Epithelial cell of proximal tubule (primary cell): ENCODE measurements at regions not wholly inside any gene's neighbourhood (a gene's known extent, or its start where the extent isn't known, plus 50 kb on each side); places are given as distances from the start of the nearest gene placed in this dataset.
"Not testable (repeated sequence)": the region's sequence is repeated elsewhere in the genome, so short reads cannot be mapped to it uniquely, and the experiment has no call there.

Experiments used
- DNase-seq: peaks from one replicate; pipeline ENCODE4 v3.0.0-alpha.2; 2011; ENCODE audit warnings: low read depth
- H3K4me3 ChIP-seq: 2 replicates; pipeline ENCODE4 v1.5.1; 2011; ENCODE audit warnings: low read depth, mild to moderate bottlenecking, low read length
- CTCF ChIP-seq: conservative IDR thresholded peaks from 2 replicates; pipeline ENCODE4 v1.5.1; 2012; ENCODE audit warnings: low read depth, mild to moderate bottlenecking, low read length

DNA sequence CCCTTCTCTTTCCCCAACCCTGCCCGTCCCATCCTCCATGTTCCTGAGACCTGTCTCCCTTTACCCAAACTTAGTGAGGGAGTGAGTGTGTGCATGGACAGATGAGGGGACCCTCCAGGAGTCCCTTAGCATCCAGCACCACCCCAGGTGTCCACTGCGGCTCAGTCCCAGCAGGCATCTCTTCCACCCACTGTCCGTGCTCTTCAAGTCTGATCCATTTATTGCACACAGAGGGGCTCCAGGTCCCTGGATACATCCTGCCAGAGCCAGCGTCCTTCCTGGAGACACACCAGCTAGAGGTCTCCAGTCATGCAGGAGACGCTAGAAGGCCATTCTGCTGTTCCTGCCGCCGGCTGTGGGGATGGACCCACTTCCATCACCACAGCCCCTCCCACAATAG is 239.2 kb downstream of the ADGRD1 start:
- TF ChIP-seq CTCF: no peak
- H3K4me3 ChIP-seq: no peak overlapping the region
- DNase-seq: no peak

- no peak overlapping the region for H3K4me3 ChIP-seq
- no peak for DNase-seq
- TF ChIP-seq CTCF: no peak
Observed at GRCh38 chr12:131194166-131194565, 240.5 kb downstream of the ADGRD1 start.

DNA sequence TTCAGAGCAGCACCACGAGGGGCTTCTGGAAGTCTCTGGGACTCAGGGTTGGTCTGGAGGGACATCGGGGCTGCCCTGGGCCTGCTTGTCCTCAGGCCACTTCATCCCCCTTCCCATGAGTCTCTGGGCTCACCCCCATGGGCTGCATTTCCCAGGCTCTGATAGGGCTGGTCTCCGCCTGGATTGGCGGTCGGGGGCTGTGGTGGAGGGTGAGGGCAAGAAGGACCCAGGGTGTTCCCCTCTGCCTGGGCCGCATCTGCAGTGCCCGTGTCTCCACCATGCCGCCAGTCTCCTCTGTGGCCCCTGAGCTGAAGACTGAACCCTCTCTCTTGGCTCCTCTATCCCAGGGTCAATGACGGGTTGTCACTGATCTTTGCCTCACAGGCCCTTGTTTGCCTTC is 242.1 kb downstream of the ADGRD1 start:
- no peak for DNase-seq
- TF ChIP-seq CTCF: no peak
- no peak overlapping the region for H3K4me3 ChIP-seq

- H3K4me3 ChIP-seq: no peak overlapping the region
- no peak for TF ChIP-seq CTCF
- DNase-seq: no peak
Observed at GRCh38 chr12:131196220-131196619, 242.5 kb downstream of the ADGRD1 start.

- TF ChIP-seq CTCF: no peak
- H3K4me3 ChIP-seq: no peak overlapping the region
- no peak for DNase-seq
Observed at GRCh38 chr12:131197490-131197889, 243.8 kb downstream of the ADGRD1 start.

DNA sequence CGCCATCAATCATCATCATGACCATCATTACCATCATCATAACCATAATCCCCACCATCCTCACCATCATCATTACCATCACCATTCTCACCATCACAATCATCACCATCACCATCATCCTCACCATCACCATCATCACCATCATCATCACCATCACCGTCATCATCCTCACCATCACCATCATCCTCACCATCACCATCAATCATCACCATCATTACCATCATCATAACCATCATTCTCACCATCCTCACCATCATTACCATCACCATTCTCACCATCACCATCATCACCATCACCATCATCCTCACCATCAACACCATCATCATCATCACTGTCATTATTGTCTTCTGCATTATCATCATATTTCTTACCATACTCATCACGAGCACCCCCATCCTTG is 245.5 kb downstream of the ADGRD1 start:
- DNase-seq: no peak
- no peak overlapping the region for H3K4me3 ChIP-seq
- no peak for TF ChIP-seq CTCF

- not testable (repeated sequence) for DNase-seq, H3K4me3 ChIP-seq
Observed at GRCh38 chr12:131201912-131202311, 248.2 kb downstream of the ADGRD1 start.
